NOMO-1 treated with dmso at 0.1 percent for 144 hours (cell line): ENCODE measurements at regions not wholly inside any gene's neighbourhood (a gene's known extent, or its start where the extent isn't known, plus 50 kb on each side); places are given as distances from the start of the nearest gene placed in this dataset.
"Not testable (repeated sequence)": the region's sequence is repeated elsewhere in the genome, so short reads cannot be mapped to it uniquely, and the experiment has no call there.

Experiments used
- DNase-seq: peaks from one replicate; lab custom pipeline; 2025; ENCODE audit not compliant: unreplicated experiment; lab: John Stamatoyannopoulos, UW

DNA sequence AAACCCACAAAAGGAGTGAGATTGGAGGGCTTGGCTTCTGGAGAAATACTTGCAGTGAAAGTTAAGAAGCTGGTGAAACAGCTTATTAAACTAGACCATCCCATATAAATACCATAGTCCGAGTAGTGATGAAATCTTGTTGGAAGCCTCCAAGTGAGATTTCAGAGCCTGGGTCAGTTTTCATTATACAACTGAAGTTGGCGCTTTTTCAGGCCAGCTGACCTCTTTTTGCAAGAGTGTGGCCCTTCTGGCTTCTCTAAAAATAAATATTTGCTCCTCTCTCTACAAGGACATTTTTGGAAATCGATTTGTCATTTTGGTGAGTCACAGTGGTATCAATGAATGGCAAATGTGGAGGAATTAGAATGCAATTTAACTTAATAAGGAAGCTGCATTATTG is 51.2 kb upstream of the THRB start:
- no peak for DNase-seq

DNA sequence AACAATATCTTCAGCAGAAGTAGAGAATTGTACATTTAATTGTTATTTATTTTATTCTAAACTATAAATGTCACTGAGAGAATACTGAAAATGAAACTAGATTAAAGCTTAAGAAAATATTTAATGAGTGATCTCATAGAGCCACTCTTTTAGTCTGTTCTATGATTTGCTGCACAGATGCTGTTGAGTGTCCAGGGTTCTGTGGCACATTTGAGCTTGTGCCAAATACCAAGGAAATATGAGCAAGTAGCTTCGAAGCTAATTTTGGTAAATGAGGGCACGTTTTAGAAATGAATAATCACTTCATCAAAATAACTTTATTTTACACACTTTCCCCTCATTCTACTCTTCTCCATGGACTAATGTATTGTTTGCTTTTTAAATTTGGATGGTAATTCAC is 53.6 kb upstream of the THRB start:
- DNase-seq, result no peak

DNA sequence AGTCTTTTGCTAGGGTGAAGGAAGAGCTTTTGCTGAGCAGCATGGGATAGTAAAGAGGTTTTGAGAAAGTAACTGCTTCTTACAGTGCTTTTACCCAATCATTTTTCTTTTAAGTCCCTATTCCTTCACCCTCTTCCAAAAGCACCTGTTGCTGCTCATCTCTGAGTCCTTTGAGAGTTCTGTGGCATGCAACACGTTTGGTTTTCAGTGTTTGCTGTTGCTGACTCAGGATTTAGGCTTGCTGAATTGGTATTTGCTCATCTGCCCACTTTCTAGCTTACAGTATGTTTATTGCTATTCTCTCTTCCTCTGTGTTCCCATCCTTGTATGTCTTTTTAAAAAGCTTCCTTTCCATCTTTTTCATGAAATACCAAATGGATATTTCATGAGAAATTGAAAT is 55.9 kb upstream of the THRB start:
- DNase-seq, result no peak

DNA sequence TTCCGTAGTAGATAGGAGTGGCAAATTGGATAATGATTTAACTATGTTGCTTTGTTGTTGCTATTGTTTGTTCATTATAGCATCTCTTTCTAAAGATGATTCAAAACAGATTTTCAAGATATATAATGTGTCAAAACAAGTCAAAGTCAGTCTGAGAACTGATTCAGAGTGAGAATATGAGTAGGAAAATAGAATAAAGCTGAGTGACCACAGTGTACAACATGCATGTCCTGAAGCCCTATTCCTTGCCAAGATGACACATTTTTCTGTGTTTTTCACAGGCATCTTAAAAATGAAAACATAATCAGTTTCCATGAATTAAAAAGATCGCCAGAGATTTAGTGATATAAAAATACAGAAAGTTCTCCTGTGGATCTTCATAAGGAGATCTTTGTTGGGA is 57.0 kb upstream of the THRB start:
- DNase-seq, result no peak

DNA sequence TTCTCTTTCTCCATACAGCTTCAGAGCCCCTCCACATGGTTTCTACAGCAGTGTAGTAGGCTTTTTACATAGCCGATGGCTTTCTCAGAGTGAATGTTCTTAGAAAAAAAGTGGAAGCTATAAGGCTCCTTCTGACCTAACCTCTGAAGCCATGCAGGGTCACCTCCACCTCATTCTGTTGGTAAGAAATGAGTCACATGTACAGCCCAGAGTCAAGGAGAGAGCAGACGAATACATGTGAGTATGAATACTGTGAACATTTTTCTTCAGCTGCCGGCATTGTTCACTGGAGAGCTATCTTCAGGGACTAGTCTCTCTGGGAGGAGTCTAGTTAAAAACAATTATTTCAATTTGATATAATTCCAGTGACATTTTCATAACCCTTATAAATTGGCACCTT is 68.2 kb upstream of the THRB start:
- no peak for DNase-seq

DNA sequence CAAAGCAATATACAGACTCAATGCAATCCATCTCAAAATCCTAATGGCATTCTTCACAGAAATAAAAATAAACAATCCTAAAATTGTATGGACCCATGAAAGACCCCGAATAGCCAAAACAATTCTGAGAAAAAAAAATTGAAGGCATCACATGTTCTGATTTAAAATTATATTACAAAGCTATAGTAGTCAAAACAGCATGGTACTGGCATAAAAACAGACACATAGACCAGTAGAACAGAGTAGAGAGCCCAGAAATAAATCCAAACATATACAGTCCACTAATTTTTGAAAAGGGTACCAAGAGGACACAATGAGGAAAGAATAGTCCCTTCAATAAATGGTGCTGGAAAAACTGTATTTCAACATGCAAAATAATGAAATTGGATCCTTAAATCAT is 70.4 kb upstream of the THRB start:
- DNase-seq, result no peak

DNA sequence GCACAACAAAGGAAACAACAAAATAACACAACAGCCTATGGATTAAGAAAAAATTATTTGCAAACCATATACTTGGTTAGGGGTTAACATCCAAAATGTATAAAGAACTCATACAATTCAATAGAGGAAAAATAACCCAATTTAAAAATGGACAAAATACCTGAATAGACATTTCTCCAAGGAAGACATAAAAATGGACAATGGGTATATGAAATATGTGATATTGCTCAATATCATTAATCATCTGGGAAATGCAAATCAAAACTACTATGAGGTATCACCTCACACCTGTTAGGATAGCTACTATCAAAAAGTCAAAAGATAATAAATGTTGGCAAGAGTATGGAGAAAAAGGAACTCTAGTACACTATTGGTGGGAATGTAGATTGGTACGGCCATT is 71.0 kb upstream of the THRB start:
- DNase-seq, result no peak

DNA sequence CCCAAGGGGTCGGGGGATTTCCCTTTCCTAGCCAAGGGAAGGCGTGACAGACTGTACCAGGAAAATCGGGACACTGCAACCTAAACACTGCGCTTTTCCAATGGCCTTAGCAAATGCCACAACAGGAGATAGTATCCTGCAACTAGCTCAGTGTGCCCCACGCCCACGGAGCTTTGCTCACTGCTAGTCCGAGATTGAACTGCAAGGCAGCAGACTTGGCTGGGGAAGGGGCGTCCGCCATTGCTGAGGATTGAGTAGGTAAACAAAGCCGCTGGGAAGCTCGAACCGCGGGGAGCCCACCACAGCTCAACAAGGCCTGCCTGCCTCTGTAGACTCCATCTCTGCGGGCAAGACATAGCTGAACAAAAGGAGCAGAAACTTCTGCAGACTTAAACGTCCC is 72.3 kb upstream of the THRB start:
- no peak for DNase-seq

DNA sequence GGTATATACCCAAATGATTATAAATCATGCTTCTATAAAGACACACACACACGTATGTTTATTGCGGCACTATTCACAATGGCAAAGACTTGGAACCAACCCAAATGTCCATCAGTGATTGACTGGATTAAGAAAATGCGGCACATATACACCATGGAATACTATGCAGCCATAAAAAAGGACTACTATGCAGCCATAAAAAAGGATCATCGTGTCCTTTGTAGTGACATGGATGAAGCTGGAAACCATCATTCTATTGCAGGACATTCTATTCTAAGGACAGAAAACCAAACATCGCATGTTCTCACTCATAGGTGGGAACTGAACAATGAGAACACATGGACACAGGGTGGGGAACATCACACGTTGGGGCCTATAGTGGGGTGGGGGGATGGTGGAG is 77.8 kb upstream of the THRB start:
- DNase-seq, result not testable (repeated sequence)

DNA sequence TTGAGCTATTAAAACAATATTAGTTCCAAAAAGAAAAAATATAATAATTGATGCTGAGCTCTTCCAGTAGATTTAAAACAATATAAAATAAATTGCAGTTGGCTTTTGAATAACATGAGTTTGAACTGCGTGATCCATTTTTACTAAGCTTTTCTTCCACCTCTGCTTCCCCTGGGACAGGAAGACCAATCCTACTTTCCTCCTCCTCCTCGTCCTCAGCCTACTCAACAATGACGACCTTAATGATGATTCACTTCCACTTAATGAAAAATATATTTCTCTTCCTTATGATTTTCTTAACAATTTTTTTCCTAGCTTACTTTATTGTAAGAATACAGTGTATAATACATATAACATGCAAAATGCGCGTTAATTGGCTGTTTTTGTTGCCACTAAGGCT is 78.9 kb upstream of the THRB start:
- DNase-seq, result no peak

DNA sequence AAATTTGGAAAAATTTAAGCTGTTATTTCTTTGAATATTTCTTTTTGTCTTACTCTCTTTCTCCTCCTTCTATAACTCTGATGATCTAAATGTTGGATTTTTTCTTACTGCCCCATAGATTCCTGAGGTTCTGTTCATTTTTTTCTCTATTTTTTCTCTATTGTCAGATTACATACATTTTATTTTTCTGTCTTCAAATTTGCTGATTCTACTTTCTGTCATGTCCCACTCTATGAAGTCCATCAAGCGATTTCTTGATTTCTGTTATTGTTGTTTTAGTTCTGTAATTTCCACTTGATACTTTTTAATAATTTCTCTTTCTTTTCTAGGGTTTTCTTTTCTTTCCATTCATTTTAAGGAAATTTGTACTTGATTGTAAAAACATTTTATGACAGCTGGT is 83.7 kb upstream of the THRB start:
- no peak for DNase-seq

DNA sequence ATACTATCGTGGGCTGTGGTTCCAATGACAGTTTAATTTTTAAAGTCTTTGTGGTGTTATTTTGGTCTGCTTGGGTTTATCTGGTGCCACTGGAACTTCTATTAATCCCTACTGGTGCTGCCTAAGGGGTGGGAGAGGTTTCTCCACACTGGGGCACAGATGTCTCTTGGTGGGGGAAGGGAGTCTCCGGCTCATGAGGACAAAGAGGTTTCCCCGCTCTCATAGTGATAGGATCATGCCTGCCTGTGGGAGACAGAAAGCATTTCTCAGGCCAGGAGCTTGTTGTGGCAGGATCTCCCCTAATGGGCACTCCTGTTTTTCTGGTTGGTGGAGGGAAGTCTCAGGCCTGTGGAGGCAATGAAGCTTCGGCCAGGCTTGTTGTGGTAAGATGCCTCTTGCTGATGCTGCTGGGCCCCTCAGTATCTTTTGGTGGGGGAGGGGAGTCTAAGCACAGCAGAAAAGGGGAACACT is 84.3 kb upstream of the THRB start:
- no peak for DNase-seq

DNA sequence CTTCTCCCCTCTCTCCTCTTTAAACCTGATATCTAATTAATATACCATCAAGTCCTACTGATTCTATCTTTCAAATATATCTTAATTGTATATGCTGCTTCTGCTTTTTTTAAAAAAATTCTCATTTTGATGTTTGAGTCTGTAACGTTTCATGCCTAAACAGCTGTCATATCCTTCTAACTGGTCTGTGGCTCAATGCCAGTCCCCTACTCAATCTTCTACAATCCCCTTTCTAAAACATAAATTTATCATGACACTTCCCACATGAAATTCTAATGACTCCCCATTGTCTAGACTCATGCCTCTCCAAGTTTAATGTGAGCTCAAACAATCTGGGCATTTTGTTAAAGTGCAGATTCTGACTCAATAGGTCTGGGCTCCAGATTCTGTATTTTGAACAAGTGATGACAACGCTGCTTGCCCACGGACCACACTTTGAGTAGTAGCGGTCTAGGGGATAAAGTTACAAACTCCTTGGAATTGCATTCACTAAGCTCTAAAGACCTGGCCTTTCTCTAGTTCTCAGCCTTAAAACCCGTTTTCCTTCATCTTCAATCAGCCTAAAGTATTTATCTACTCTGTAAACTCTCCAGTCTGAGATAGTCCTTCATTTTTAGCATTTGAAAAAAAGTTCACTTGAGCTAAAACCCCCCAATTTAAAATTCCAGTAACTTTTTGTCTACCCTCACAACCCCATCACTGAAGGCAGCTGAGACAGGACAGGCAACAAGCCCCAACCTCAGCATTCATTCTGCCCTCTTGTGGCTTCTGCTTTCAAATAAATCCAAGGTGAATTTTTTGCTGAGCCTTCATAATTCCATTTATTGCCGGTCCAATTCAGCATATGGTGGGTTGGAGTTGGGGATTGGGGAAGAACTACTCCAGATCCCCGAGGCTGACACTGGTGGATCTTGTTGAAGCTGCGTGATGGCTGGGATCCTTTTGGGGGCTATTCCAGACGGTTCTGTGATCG is 88.1 kb upstream of the THRB start:
- DNase-seq, result no peak

DNA sequence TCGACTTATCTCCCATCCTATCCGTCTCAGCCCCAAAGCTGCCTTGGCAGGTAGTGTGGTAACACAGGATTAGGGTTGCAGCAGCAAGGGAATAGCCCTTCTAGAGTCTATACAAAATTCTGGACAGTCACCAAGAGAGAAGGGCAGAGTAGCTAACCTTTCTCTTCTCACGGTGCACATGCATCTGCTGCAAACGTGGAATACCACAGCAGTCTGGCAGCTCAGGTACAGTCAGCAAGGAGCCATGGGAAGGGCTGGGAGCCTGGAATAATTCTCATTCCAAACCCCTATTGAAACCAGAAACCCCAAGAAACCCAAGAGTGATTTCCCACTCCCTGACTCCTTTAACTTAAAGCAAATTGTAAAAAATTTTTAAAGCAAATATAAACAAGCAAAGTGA is 92.3 kb upstream of the THRB start:
- no peak for DNase-seq

DNA sequence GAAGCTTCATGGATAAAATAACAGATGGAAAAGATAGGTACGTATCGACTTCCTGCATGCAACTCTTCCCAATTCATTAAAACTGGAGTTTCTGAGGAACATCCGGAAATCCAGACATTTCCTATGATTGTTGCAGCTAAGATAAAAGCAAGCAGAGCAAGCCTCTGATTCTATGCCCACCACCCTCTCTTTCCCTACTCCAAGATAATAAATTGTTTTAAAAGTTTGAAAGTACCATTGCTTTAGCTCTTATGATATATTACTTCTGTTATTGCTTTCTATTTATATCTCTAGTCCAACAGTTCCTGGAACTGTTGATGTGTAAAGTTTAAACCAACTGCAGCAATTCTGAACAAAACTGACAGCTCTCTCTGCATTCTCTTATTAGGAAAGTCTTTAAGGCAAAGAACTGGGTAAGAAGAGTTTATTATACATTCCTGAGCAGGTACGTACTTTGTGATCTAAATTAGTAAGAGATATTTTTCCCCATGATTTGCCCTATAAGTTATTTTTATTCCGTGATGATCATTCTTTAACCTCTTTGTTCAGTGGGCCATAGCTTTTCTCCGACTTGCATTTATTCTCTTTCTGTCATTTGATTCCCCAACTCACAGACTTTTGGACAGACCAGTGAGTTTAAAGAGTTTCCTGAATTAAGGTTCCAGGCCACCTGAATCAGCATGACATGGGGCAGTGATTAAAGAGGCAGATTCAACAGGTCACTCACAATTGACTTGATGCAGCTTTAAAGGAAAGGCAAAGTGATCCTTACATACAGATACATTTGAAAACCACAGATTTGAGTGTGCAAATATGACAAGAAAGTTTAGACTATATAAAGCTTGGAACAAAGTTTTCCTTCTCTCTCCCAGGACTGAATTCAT is 94.2 kb upstream of the THRB start:
- DNase-seq, result no peak

DNA sequence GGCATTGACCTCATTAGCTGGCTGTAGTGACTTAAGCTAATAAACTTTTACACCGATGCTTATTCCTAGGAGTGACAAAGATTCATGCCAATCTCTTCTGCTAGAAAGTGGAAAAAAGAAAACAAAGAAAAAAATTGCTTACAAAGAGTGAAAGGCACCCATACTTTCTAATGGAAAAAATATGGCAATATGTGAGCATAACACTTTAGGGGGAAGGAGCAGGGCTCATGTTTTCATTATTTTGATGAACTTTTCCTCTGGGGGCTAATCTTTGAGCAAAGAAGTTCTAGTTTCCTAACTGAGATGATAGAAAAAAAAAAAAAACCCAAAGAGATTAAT is 94.8 kb upstream of the THRB start:
- no peak for DNase-seq

DNA sequence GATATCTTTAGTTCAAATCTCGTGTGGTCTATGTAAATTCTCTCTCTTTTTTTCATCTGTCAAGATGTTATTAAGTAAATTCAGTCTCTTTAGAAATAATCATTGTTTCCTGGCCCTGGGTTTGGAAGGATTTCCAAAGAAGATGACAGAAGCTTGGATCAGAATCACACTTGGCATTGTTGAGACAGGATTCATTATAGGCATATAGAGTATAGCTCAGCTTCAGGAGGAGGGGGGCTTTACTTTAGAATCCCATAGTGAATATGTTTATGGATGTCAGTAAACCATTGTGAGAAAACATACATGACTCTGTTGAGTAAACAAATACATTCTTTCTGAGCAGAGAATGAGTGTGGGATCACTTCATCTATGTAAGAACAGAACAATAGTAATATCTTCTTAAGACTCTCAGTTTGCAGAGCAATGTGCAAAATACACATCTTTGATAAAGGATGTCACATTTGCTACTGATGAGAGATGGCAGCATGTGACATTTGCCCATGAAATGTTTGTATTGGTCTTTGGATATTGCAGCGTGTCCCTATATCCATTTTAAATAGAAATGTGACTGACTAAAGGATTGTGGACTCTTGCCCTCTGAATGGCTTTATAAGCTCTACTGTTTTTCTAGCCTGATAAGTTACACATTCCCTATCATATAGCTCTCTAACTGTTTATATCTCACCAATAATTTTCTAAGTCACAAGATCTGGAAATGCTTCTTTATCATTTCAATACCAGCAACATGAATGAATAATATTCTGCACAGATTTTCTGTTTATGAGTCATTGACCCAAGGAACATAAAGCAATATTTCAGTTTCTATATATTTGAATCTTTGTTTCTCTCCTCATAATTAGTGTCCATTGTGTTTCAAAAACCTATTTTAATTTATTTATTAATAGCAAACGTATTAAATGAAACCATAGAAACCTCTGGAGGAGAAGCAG is 95.6 kb upstream of the THRB start:
- no peak for DNase-seq

DNA sequence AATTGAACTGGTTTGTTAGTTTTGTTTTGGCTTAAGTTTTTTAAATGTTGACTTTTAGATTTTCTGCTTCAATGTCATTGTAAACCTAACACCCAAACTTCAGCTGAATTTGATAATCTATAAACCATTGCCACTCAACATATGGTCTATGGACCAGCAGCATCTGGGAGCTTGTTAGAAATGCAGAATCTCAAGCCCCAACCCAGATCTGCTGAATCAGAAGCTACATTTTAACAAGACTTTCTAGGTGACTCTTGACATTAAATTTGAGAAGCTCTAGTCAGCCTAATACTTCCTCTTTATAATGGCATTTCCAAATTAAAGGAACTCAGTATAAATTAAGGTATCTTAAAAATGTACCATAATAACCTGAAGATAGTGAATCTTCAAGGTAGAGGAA is 96.5 kb upstream of the THRB start:
- no peak for DNase-seq

DNA sequence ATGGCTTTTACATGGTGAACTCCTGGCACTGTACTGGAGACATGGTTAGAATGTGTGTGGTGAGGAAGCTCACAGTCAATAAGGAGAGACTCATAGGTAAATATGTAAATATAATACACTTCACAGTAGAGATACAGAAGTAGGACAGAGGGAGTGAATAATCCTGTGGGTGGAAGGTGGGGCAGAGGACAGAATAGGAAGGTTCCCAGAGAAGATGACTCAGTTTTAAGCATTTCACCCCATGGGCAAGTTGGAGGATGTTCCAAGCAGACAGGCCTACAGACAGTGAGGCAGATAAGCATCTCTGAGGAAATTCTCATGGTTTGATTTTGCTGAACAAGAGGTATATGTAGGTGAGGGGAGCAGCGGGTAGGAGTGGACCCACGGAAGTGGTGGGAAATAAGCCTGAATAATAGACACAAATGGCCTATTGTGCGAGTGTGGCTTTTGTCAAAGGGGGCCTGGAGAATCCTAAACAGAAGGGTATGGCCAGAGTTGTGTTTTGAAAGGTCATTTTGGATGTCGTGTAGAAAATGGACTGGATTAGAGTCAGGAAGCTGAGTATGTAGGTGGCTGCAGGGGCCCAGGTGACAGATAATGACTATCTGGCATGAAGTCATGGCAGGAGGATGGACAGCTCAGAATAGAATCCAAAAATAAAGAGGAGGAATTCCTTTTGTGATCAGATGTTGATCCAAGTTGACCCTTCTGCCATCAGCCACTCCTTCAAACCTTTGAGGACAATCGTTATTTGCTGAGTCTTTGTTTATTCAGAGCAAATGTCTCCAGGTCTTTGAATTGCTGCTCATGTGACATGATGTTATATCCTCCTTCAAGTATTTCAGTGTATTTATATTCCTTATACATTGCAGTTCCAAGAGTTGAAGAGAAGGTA is 97.3 kb upstream of the THRB start:
- no peak for DNase-seq

DNA sequence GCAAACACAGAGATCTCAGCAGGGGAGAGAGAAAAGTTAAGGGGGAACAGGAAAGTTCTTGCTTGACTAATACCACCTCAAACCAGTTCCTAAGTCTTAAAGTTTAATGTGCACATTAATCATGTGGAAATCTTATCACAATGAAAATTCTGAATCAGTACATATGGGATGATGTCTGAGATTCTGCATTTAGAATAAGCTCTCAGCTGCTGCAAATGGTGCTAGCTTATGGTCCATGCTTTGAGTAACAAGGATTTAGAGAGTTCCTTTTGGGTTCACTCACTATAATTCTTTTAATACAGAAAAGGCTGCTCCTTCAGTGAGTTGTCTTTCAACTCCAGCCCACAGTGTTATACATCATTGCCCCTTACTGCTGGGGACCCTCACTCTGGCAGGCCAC is 99.5 kb upstream of the THRB start:
- DNase-seq, result no peak
